GM12878 (cell line): ENCODE measurements at regions not wholly inside any gene's neighbourhood (a gene's known extent, or its start where the extent isn't known, plus 50 kb on each side); places are given as distances from the start of the nearest gene placed in this dataset.

Source experiments
- ATAC-seq: fragments of 200-7000 bp; cut with Tn5 transposase; 3 replicates; pipeline ENCODE4 v1.9.1; 2020; ENCODE audit warnings: mild to moderate bottlenecking, moderate library complexity
- BruUV-seq: library from RNA; stranded (reverse); fragments of 400-500 nt; replicated peaks from 2 replicates; lab custom pipeline; 2021; lab: Mats Ljungman, UMichigan
- CTCF ChIA-PET: fragments of 300-600 bp; sonication (Branson Sonifier 250); formaldehyde crosslinking; extraction: SDS; loops from one replicate; lab custom pipeline; 2021; ENCODE audit warnings: inconsistent platforms; lab: Yijun Ruan, JAX
- POLR2A ChIA-PET: fragments of 350-600 bp; formaldehyde crosslinking; extraction: SDS; loops from one replicate; lab custom pipeline; 2021; ENCODE audit warnings: inconsistent platforms; lab: Charles Lee
- RAD21 ChIA-PET: fragments of 300-600 bp; sonication (Branson Sonifier 250); formaldehyde crosslinking; loops from one replicate; lab custom pipeline; 2023; ENCODE audit warnings: antibody characterized with exemption; ENCODE audit not compliant: unreplicated experiment; lab: Charles Lee
- SMC1A ChIA-PET: fragments of 300-600 bp; sonication (Branson Sonifier 250); formaldehyde crosslinking; loops from one replicate; lab custom pipeline; 2023; ENCODE audit not compliant: unreplicated experiment, uncharacterized antibody; lab: Charles Lee
- DNase-seq: peaks from one replicate; pipeline ENCODE4 v3.0.0-alpha.2; 2011; ENCODE audit warnings: low read depth, low spot score
- FAIRE-seq: peaks from 3 replicates; lab custom pipeline; 2011; peaks lifted over from hg19 to GRCh38; lab: Jason Lieb, UNC
- H2AFZ ChIP-seq: 2 replicates; pipeline ENCODE4 v1.6.0; 2011; ENCODE audit warnings: low read depth, low read length, control low read depth; ENCODE audit not compliant: control insufficient read depth
- H3K27ac ChIP-seq: 2 replicates; pipeline ENCODE4 v1.5.1; 2011; ENCODE audit warnings: control low read depth; ENCODE audit not compliant: control insufficient read depth, insufficient read depth
- H3K27me3 ChIP-seq, 2 experiments: replicated peaks in 1 of 2; 2 replicates each; pipeline versions ENCODE4 v1.6.0 to v1.6.1; 2011; ENCODE audit warnings: low read length in 1 of 2; ENCODE audit not compliant: control insufficient read depth in 2 of 2, insufficient read depth in 2 of 2
- H3K36me3 ChIP-seq, 2 experiments: 2 replicates each; pipeline ENCODE4 v1.5.1; 2011; ENCODE audit warnings: low read length in 1 of 2; ENCODE audit not compliant: control insufficient read depth in 2 of 2, insufficient read depth in 2 of 2
- H3K4me1 ChIP-seq: 2 replicates; pipeline ENCODE4 v1.6.1; 2011; ENCODE audit warnings: mild to moderate bottlenecking, low read length, moderate library complexity, mixed read lengths; ENCODE audit not compliant: control insufficient read depth, insufficient read depth
- H3K4me2 ChIP-seq: 2 replicates; pipeline ENCODE4 v1.6.0; 2011; ENCODE audit warnings: control low read depth; ENCODE audit not compliant: control insufficient read depth, insufficient read depth
- H3K4me3 ChIP-seq: fragments of 200-600 bp; sonication (generic); 2 replicates; pipeline ENCODE4 v1.5.1; 2016
- H3K79me2 ChIP-seq: 2 replicates; pipeline ENCODE4 v1.6.0; 2011; ENCODE audit warnings: low read length; ENCODE audit not compliant: control insufficient read depth, insufficient read depth
- H3K9ac ChIP-seq: 2 replicates; pipeline ENCODE4 v1.8.0; 2011; ENCODE audit warnings: low read length, control low read depth, mixed read lengths; ENCODE audit not compliant: control insufficient read depth, insufficient read depth
- H3K9me3 ChIP-seq: replicated peaks from 3 replicates; pipeline ENCODE4 v1.5.1; 2011; ENCODE audit warnings: mild to moderate bottlenecking, low read length; ENCODE audit not compliant: control insufficient read depth, insufficient read depth
- H4K20me1 ChIP-seq: 2 replicates; pipeline ENCODE4 v1.6.0; 2011; ENCODE audit not compliant: control insufficient read depth, insufficient read depth
- ESRRA ChIP-seq: IDR thresholded peaks from 2 replicates; pipeline ENCODE4 v1.6.1; 2012; ENCODE audit warnings: mild to moderate bottlenecking, low read length, improper control_type of control experiment
- IRF4 ChIP-seq: IDR thresholded peaks from 2 replicates; pipeline ENCODE4 v1.6.1; 2011; ENCODE audit warnings: low read depth, low read length
- MAX ChIP-seq: IDR thresholded peaks from 2 replicates; pipeline ENCODE4 v1.6.1; 2012; ENCODE audit warnings: low read depth, low read length, improper control_type of control experiment
- MXI1 ChIP-seq: fragments of 150-350 bp; IDR thresholded peaks from 2 replicates; pipeline ENCODE4 v1.6.1; 2011; ENCODE audit warnings: low read depth, mild to moderate bottlenecking, inconsistent platforms, low read length, improper control_type of control experiment
- MYC ChIP-seq: IDR thresholded peaks from 2 replicates; pipeline ENCODE4 v1.6.1; 2011; ENCODE audit warnings: mild to moderate bottlenecking, low read length, moderate library complexity, inconsistent platforms; ENCODE audit not compliant: insufficient read depth, insufficient replicate concordance, insufficient read length, severe bottlenecking
- NFYA ChIP-seq: IDR thresholded peaks from 2 replicates; pipeline ENCODE4 v1.6.1; 2011; ENCODE audit warnings: low read depth, mild to moderate bottlenecking, low read length, improper control_type of control experiment, borderline replicate concordance
- NRF1 ChIP-seq: conservative IDR thresholded peaks from 2 replicates; pipeline ENCODE4 v1.6.1; 2011; ENCODE audit warnings: mild to moderate bottlenecking, low read depth, low read length, improper control_type of control experiment
- SMC3 ChIP-seq: IDR thresholded peaks from 2 replicates; pipeline ENCODE4 v1.6.1; 2011; ENCODE audit warnings: low read length, improper control_type of control experiment, borderline replicate concordance
- TAF1 ChIP-seq: IDR thresholded peaks from 2 replicates; pipeline ENCODE4 v1.6.1; 2011; ENCODE audit warnings: mild to moderate bottlenecking, low read depth, low read length, borderline replicate concordance
- WRNIP1 ChIP-seq: IDR thresholded peaks from 2 replicates; pipeline ENCODE4 v1.6.1; 2011; ENCODE audit warnings: low read depth, low read length, improper control_type of control experiment, borderline replicate concordance
- ZBED1 ChIP-seq: IDR thresholded peaks from 2 replicates; pipeline ENCODE4 v1.6.1; 2016; ENCODE audit warnings: borderline replicate concordance
- WGBS: methylation state at CpG from one replicate; pipeline ENCODE4 v1.1.6; 2016; ENCODE audit warnings: low lambda C conversion rate; ENCODE audit not compliant: insufficient replicate concordance, insufficient coverage; ENCODE audit errors: missing lambda C conversion rate; 5-methylcytosine and 5-hydroxymethylcytosine counted together
- in situ Hi-C: fragments of 300-500 bp; cut with MboI; formaldehyde crosslinking; loops from 9 replicates; pipeline ENCODE4 v1.14.3; 2018; ENCODE audit warnings: mixed read lengths
- intact Hi-C: fragments of 100-400 bp; cut with micrococcal nuclease; formaldehyde crosslinking; loops from one replicate; pipeline ENCODE4 v1.14.2; 2022; ENCODE audit not compliant: unreplicated experiment
- TF ChIP-seq, protein P1 (sequence below): fragments of 450-650 bp; IDR thresholded peaks from 2 replicates; pipeline ENCODE4 v1.6.1; 2018; ENCODE audit warnings: mild to moderate bottlenecking, low read depth, moderate library complexity; ENCODE audit not compliant: partially characterized antibody
- TF ChIP-seq, protein P2 (sequence below): fragments of 450-650 bp; IDR thresholded peaks from 2 replicates; pipeline ENCODE4 v1.6.1; 2017; ENCODE audit warnings: borderline replicate concordance
- TF ChIP-seq, protein P3 (sequence below): IDR thresholded peaks from 2 replicates; pipeline ENCODE4 v1.6.1; 2011; ENCODE audit warnings: mild to moderate bottlenecking, low read depth, low read length, moderate library complexity; ENCODE audit not compliant: insufficient replicate concordance
- TF ChIP-seq, protein P4 (sequence below): IDR thresholded peaks from 2 replicates; pipeline ENCODE4 v1.6.1; 2011; ENCODE audit warnings: borderline replicate concordance, low read depth, mild to moderate bottlenecking, moderate library complexity, mixed read lengths, low read length; ENCODE audit not compliant: insufficient read depth; ENCODE audit errors: extremely low read length
- TF ChIP-seq, protein P5 (sequence below): IDR thresholded peaks from 2 replicates; pipeline ENCODE4 v1.6.1; 2012; ENCODE audit warnings: low read depth, low read length, improper control_type of control experiment

- DNase-seq, result no peak
- Histone ChIP-seq H3K9ac (no peak overlapping the region), H3K9me3 (no peaks in the 10 kb centered on the region), H3K4me3 (no peak overlapping the region), H3K79me2 (no peaks in the 10 kb centered on the region), H3K4me1 (no peaks in the 10 kb centered on the region), H3K4me2 (no peak overlapping the region), H3K27me3 (no peaks in the 10 kb centered on the region), H3K36me3 (no peaks in the 10 kb centered on the region), H3K27ac (no peak overlapping the region), H2AFZ (no peak overlapping the region), H4K20me1 (no peaks in the 10 kb centered on the region)
- POLR2A ChIA-PET, result no interaction called here
- TF ChIP-seq MAX (no peak), WRNIP1 (no peak), SMC3 (no peak), MXI1 (no peak), MYC (no peak), TAF1 (no peak), ESRRA (no peak), NRF1 (no peak), NFYA (no peak), ZBED1 (no peak), IRF4 (no peak)
- TF ChIP-seq, protein P1, sequence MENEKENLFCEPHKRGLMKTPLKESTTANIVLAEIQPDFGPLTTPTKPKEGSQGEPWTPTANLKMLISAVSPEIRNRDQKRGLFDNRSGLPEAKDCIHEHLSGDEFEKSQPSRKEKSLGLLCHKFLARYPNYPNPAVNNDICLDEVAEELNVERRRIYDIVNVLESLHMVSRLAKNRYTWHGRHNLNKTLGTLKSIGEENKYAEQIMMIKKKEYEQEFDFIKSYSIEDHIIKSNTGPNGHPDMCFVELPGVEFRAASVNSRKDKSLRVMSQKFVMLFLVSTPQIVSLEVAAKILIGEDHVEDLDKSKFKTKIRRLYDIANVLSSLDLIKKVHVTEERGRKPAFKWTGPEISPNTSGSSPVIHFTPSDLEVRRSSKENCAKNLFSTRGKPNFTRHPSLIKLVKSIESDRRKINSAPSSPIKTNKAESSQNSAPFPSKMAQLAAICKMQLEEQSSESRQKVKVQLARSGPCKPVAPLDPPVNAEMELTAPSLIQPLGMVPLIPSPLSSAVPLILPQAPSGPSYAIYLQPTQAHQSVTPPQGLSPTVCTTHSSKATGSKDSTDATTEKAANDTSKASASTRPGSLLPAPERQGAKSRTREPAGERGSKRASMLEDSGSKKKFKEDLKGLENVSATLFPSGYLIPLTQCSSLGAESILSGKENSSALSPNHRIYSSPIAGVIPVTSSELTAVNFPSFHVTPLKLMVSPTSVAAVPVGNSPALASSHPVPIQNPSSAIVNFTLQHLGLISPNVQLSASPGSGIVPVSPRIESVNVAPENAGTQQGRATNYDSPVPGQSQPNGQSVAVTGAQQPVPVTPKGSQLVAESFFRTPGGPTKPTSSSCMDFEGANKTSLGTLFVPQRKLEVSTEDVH, result no peak
- TF ChIP-seq, protein P2, sequence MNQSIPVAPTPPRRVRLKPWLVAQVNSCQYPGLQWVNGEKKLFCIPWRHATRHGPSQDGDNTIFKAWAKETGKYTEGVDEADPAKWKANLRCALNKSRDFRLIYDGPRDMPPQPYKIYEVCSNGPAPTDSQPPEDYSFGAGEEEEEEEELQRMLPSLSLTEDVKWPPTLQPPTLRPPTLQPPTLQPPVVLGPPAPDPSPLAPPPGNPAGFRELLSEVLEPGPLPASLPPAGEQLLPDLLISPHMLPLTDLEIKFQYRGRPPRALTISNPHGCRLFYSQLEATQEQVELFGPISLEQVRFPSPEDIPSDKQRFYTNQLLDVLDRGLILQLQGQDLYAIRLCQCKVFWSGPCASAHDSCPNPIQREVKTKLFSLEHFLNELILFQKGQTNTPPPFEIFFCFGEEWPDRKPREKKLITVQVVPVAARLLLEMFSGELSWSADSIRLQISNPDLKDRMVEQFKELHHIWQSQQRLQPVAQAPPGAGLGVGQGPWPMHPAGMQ, result no peak
- TF ChIP-seq, protein P3, sequence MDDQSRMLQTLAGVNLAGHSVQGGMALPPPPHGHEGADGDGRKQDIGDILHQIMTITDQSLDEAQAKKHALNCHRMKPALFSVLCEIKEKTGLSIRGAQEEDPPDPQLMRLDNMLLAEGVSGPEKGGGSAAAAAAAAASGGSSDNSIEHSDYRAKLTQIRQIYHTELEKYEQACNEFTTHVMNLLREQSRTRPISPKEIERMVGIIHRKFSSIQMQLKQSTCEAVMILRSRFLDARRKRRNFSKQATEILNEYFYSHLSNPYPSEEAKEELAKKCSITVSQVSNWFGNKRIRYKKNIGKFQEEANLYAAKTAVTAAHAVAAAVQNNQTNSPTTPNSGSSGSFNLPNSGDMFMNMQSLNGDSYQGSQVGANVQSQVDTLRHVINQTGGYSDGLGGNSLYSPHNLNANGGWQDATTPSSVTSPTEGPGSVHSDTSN, result no peak
- TF ChIP-seq, protein P4, sequence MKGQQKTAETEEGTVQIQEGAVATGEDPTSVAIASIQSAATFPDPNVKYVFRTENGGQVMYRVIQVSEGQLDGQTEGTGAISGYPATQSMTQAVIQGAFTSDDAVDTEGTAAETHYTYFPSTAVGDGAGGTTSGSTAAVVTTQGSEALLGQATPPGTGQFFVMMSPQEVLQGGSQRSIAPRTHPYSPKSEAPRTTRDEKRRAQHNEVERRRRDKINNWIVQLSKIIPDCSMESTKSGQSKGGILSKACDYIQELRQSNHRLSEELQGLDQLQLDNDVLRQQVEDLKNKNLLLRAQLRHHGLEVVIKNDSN, result no peak
- TF ChIP-seq, protein P5, sequence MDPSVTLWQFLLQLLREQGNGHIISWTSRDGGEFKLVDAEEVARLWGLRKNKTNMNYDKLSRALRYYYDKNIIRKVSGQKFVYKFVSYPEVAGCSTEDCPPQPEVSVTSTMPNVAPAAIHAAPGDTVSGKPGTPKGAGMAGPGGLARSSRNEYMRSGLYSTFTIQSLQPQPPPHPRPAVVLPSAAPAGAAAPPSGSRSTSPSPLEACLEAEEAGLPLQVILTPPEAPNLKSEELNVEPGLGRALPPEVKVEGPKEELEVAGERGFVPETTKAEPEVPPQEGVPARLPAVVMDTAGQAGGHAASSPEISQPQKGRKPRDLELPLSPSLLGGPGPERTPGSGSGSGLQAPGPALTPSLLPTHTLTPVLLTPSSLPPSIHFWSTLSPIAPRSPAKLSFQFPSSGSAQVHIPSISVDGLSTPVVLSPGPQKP, result no peak
- RAD21 ChIA-PET, result no interaction called here
- WGBS, result 24% methylated on average over 2 of the region's 2 CpGs
- no TSS peak for BruUV-seq
- in situ Hi-C loops, result no loop called here
- no peak for ATAC-seq
- CTCF ChIA-PET, result no interaction called here
- FAIRE-seq, result no peak
- intact Hi-C loops, result no loop called here
- SMC1A ChIA-PET, result no interaction called here
Measured at GRCh38 chr21:16283516-16283915, 553.7 kb downstream of the USP25 start.
